GM12878 (cell line): ENCODE measurements at regions not wholly inside any gene's neighbourhood (a gene's known extent, or its start where the extent isn't known, plus 50 kb on each side); places are given as distances from the start of the nearest gene placed in this dataset.

Source experiments
- ATAC-seq: fragments of 200-7000 bp; cut with Tn5 transposase; 3 replicates; pipeline ENCODE4 v1.9.1; 2020; ENCODE audit warnings: mild to moderate bottlenecking, moderate library complexity
- BruUV-seq: library from RNA; stranded (reverse); fragments of 400-500 nt; replicated peaks from 2 replicates; lab custom pipeline; 2021; lab: Mats Ljungman, UMichigan
- CTCF ChIA-PET: fragments of 300-600 bp; sonication (Branson Sonifier 250); formaldehyde crosslinking; extraction: SDS; loops from one replicate; lab custom pipeline; 2021; ENCODE audit warnings: inconsistent platforms; lab: Yijun Ruan, JAX
- POLR2A ChIA-PET: fragments of 350-600 bp; formaldehyde crosslinking; extraction: SDS; loops from one replicate; lab custom pipeline; 2021; ENCODE audit warnings: inconsistent platforms; lab: Charles Lee
- RAD21 ChIA-PET: fragments of 300-600 bp; sonication (Branson Sonifier 250); formaldehyde crosslinking; loops from one replicate; lab custom pipeline; 2023; ENCODE audit warnings: antibody characterized with exemption; ENCODE audit not compliant: unreplicated experiment; lab: Charles Lee
- SMC1A ChIA-PET: fragments of 300-600 bp; sonication (Branson Sonifier 250); formaldehyde crosslinking; loops from one replicate; lab custom pipeline; 2023; ENCODE audit not compliant: unreplicated experiment, uncharacterized antibody; lab: Charles Lee
- DNase-seq: peaks from one replicate; pipeline ENCODE4 v3.0.0-alpha.2; 2011; ENCODE audit warnings: low read depth, low spot score
- FAIRE-seq: peaks from 3 replicates; lab custom pipeline; 2011; peaks lifted over from hg19 to GRCh38; lab: Jason Lieb, UNC
- H2AFZ ChIP-seq: 2 replicates; pipeline ENCODE4 v1.6.0; 2011; ENCODE audit warnings: low read depth, low read length, control low read depth; ENCODE audit not compliant: control insufficient read depth
- H3K27ac ChIP-seq: 2 replicates; pipeline ENCODE4 v1.5.1; 2011; ENCODE audit warnings: control low read depth; ENCODE audit not compliant: control insufficient read depth, insufficient read depth
- H3K27me3 ChIP-seq, 2 experiments: replicated peaks in 1 of 2; 2 replicates each; pipeline versions ENCODE4 v1.6.0 to v1.6.1; 2011; ENCODE audit warnings: low read length in 1 of 2; ENCODE audit not compliant: control insufficient read depth in 2 of 2, insufficient read depth in 2 of 2
- H3K36me3 ChIP-seq, 2 experiments: 2 replicates each; pipeline ENCODE4 v1.5.1; 2011; ENCODE audit warnings: low read length in 1 of 2; ENCODE audit not compliant: control insufficient read depth in 2 of 2, insufficient read depth in 2 of 2
- H3K4me1 ChIP-seq: 2 replicates; pipeline ENCODE4 v1.6.1; 2011; ENCODE audit warnings: mild to moderate bottlenecking, low read length, moderate library complexity, mixed read lengths; ENCODE audit not compliant: control insufficient read depth, insufficient read depth
- H3K4me2 ChIP-seq: 2 replicates; pipeline ENCODE4 v1.6.0; 2011; ENCODE audit warnings: control low read depth; ENCODE audit not compliant: control insufficient read depth, insufficient read depth
- H3K4me3 ChIP-seq: fragments of 200-600 bp; sonication (generic); 2 replicates; pipeline ENCODE4 v1.5.1; 2016
- H3K79me2 ChIP-seq: 2 replicates; pipeline ENCODE4 v1.6.0; 2011; ENCODE audit warnings: low read length; ENCODE audit not compliant: control insufficient read depth, insufficient read depth
- H3K9ac ChIP-seq: 2 replicates; pipeline ENCODE4 v1.8.0; 2011; ENCODE audit warnings: low read length, control low read depth, mixed read lengths; ENCODE audit not compliant: control insufficient read depth, insufficient read depth
- H3K9me3 ChIP-seq: replicated peaks from 3 replicates; pipeline ENCODE4 v1.5.1; 2011; ENCODE audit warnings: mild to moderate bottlenecking, low read length; ENCODE audit not compliant: control insufficient read depth, insufficient read depth
- H4K20me1 ChIP-seq: 2 replicates; pipeline ENCODE4 v1.6.0; 2011; ENCODE audit not compliant: control insufficient read depth, insufficient read depth
- POLR2AphosphoS5 ChIP-seq: IDR thresholded peaks from 2 replicates; pipeline ENCODE4 v1.6.1; 2011; ENCODE audit warnings: mild to moderate bottlenecking, low read length, inconsistent platforms
- SMAD1 ChIP-seq: fragments of 450-650 bp; IDR thresholded peaks from 2 replicates; pipeline ENCODE4 v1.6.1; 2018; ENCODE audit warnings: mild to moderate bottlenecking, low read depth; ENCODE audit not compliant: partially characterized antibody
- SUZ12 ChIP-seq: fragments of 200-600 bp; sonication (generic); IDR thresholded peaks from one replicate; pipeline ENCODE4 v1.6.1; 2018; ENCODE audit warnings: antibody characterized with exemption, mild to moderate bottlenecking; ENCODE audit not compliant: unreplicated experiment
- WGBS: methylation state at CpG from one replicate; pipeline ENCODE4 v1.1.6; 2016; ENCODE audit warnings: low lambda C conversion rate; ENCODE audit not compliant: insufficient replicate concordance, insufficient coverage; ENCODE audit errors: missing lambda C conversion rate; 5-methylcytosine and 5-hydroxymethylcytosine counted together
- in situ Hi-C: fragments of 300-500 bp; cut with MboI; formaldehyde crosslinking; loops from 9 replicates; pipeline ENCODE4 v1.14.3; 2018; ENCODE audit warnings: mixed read lengths
- intact Hi-C: fragments of 100-400 bp; cut with micrococcal nuclease; formaldehyde crosslinking; loops from one replicate; pipeline ENCODE4 v1.14.2; 2022; ENCODE audit not compliant: unreplicated experiment
- TF ChIP-seq, protein P1 (sequence below): fragments of 450-650 bp; formaldehyde crosslinking; IDR thresholded peaks from 2 replicates; pipeline ENCODE4 v1.5.0; 2022; ENCODE audit warnings: mild to moderate bottlenecking, missing genetic modification characterization

- intact Hi-C loops: no loop called here
- CTCF ChIA-PET: no interaction called here
- H3K4me1 ChIP-seq: peaks cover 5% of the 10 kb centered on the region
- H3K4me2 ChIP-seq: no peak overlapping the region
- POLR2A ChIA-PET: no interaction called here
- in situ Hi-C loops: no loop called here
- FAIRE-seq (no peak), DNase-seq (no peak), ATAC-seq (no peak)
- no peak overlapping the region for H3K27ac ChIP-seq
- BruUV-seq: no TSS peak
- H4K20me1 ChIP-seq: no peaks in the 10 kb centered on the region
- TF ChIP-seq, protein P1, sequence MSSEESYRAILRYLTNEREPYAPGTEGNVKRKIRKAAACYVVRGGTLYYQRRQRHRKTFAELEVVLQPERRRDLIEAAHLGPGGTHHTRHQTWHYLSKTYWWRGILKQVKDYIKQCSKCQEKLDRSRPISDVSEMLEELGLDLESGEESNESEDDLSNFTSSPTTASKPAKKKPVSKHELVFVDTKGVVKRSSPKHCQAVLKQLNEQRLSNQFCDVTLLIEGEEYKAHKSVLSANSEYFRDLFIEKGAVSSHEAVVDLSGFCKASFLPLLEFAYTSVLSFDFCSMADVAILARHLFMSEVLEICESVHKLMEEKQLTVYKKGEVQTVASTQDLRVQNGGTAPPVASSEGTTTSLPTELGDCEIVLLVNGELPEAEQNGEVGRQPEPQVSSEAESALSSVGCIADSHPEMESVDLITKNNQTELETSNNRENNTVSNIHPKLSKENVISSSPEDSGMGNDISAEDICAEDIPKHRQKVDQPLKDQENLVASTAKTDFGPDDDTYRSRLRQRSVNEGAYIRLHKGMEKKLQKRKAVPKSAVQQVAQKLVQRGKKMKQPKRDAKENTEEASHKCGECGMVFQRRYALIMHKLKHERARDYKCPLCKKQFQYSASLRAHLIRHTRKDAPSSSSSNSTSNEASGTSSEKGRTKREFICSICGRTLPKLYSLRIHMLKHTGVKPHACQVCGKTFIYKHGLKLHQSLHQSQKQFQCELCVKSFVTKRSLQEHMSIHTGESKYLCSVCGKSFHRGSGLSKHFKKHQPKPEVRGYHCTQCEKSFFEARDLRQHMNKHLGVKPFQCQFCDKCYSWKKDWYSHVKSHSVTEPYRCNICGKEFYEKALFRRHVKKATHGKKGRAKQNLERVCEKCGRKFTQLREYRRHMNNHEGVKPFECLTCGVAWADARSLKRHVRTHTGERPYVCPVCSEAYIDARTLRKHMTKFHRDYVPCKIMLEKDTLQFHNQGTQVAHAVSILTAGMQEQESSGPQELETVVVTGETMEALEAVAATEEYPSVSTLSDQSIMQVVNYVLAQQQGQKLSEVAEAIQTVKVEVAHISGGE (CRISPR knock-in tag): no peak
- TF ChIP-seq SUZ12 (no peak), SMAD1 (no peak), POLR2AphosphoS5 (no peak)
- H3K9ac ChIP-seq: no peak overlapping the region
- RAD21 ChIA-PET: no interaction called here
- no peaks in the 10 kb centered on the region for H3K79me2 ChIP-seq
- H3K9me3 ChIP-seq: no peaks in the 10 kb centered on the region; the same call in 2 of the 3 replicates
- 27% methylated on average over 8 of the region's 8 CpGs for WGBS
- SMC1A ChIA-PET: no interaction called here
- H3K36me3 ChIP-seq: no peaks in the 10 kb centered on the region
- H3K4me3 ChIP-seq: no peak overlapping the region
- H3K27me3 ChIP-seq: no peaks in the 10 kb centered on the region; a peak in 1 of 4 replicates
- no peak overlapping the region for H2AFZ ChIP-seq
Observed at GRCh38 chr10:118979661-118980060, 49.9 kb upstream of the NANOS1 start.
